Sigmoid colon (tissue), 6 donors: ENCODE measurements at regions not wholly inside any gene's neighbourhood (a gene's known extent, or its start where the extent isn't known, plus 50 kb on each side); places are given as distances from the start of the nearest gene placed in this dataset.
"Not testable (repeated sequence)": the region's sequence is repeated elsewhere in the genome, so short reads cannot be mapped to it uniquely, and the experiment has no call there.

Source experiments
- DNase-seq: peaks from one replicate; pipeline ENCODE4 v3.0.0-alpha.2; 2019
- H3K27ac ChIP-seq, 4 donors: fragments of 200-600 bp; sonication (generic); one replicate each; pipeline ENCODE4 v1.5.1; 2016 to 2019; ENCODE audit warnings: mild to moderate bottlenecking in 1 of 4
- H3K27me3 ChIP-seq, 3 donors: fragments of 200-600 bp; sonication (generic); one replicate each; pipeline ENCODE4 v1.5.1; 2019; ENCODE audit warnings: mild to moderate bottlenecking in 1 of 3
- H3K36me3 ChIP-seq, 4 donors: fragments of 200-600 bp; sonication (generic); one replicate each; pipeline ENCODE4 v1.5.1; 2016 to 2019
- H3K4me1 ChIP-seq, 4 donors: fragments of 200-600 bp; sonication (generic); one replicate each; pipeline ENCODE4 v1.5.1; 2017 to 2019
- H3K4me3 ChIP-seq, 4 donors: fragments of 200-600 bp; sonication (generic); one replicate each; pipeline ENCODE4 v1.5.1; 2017 to 2019; ENCODE audit warnings: mild to moderate bottlenecking in 2 of 4, moderate library complexity in 1 of 4
- H3K9me3 ChIP-seq, 4 donors: fragments of 200-600 bp in 3 of 4; sonication (generic) in 3 of 4; one replicate each; pipeline versions ENCODE4 v1.5.1 to v1.6.1; 2013 to 2019
- EP300 ChIP-seq, 4 donors: sonication (generic); formaldehyde crosslinking; IDR thresholded peaks; one replicate each; pipeline ENCODE4 v1.6.1; 2017; ENCODE audit warnings: antibody characterized with exemption in 4 of 4
- POLR2A ChIP-seq, 2 donors: fragments of 450-650 bp; IDR thresholded peaks; one replicate each; pipeline ENCODE4 v1.6.1; 2016; ENCODE audit warnings: antibody characterized with exemption in 2 of 2, mild to moderate bottlenecking in 2 of 2, moderate library complexity in 2 of 2
- POLR2AphosphoS5 ChIP-seq, 4 donors: sonication (generic); formaldehyde crosslinking; IDR thresholded peaks; one replicate each; pipeline ENCODE4 v1.6.1; 2017; ENCODE audit warnings: antibody characterized with exemption in 4 of 4
- WGBS, 2 donors: extraction: QIAGEN DNeasy Blood & Tissue Kit; methylation state at CpG; one replicate each; pipeline ENCODE4 v1.1.7; 2013; 5-methylcytosine and 5-hydroxymethylcytosine counted together
- intact Hi-C: fragments of 100-400 bp; cut with DNase I; formaldehyde crosslinking; loops from one replicate; pipeline ENCODE4 v1.15.1; 2023
- TF ChIP-seq, protein P1 (sequence below), 4 experiments: fragments of 450-650 bp in 3 of 4; fragments of 200-600 bp in 1 of 4; IDR thresholded peaks; one replicate each; pipeline ENCODE4 v1.5.1; 2016 to 2019; ENCODE audit warnings: antibody characterized with exemption in 4 of 4, mild to moderate bottlenecking in 3 of 4, moderate library complexity in 2 of 4
- donor health status: healthy with polysubstance abuse.
- donor health status: healthy.

- Histone ChIP-seq H3K36me3 (no peaks in the 10 kb centered on the region), H3K4me3 (no peak overlapping the region), H3K27ac (no peak overlapping the region), H3K4me1 (no peaks in the 10 kb centered on the region), H3K9me3 (no peaks in the 10 kb centered on the region), H3K27me3 (no peaks in the 10 kb centered on the region)
- no peak for DNase-seq
- intact Hi-C loops: no loop called here
- WGBS, 2 donors: 38 to 63% methylated on average over 7 of the region's 7 CpGs
- TF ChIP-seq, protein P1, sequence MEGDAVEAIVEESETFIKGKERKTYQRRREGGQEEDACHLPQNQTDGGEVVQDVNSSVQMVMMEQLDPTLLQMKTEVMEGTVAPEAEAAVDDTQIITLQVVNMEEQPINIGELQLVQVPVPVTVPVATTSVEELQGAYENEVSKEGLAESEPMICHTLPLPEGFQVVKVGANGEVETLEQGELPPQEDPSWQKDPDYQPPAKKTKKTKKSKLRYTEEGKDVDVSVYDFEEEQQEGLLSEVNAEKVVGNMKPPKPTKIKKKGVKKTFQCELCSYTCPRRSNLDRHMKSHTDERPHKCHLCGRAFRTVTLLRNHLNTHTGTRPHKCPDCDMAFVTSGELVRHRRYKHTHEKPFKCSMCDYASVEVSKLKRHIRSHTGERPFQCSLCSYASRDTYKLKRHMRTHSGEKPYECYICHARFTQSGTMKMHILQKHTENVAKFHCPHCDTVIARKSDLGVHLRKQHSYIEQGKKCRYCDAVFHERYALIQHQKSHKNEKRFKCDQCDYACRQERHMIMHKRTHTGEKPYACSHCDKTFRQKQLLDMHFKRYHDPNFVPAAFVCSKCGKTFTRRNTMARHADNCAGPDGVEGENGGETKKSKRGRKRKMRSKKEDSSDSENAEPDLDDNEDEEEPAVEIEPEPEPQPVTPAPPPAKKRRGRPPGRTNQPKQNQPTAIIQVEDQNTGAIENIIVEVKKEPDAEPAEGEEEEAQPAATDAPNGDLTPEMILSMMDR (IDR thresholded peaks at IDR 0.05): no peak
- TF ChIP-seq POLR2AphosphoS5 (IDR thresholded peaks at IDR 0.05) (no peak), EP300 (IDR thresholded peaks at IDR 0.05) (no peak), POLR2A (IDR thresholded peaks at IDR 0.05) (no peak)
Measured at GRCh38 chr18:76275727-76276313, 219.2 kb downstream of the ZNF516 start.

DNA sequence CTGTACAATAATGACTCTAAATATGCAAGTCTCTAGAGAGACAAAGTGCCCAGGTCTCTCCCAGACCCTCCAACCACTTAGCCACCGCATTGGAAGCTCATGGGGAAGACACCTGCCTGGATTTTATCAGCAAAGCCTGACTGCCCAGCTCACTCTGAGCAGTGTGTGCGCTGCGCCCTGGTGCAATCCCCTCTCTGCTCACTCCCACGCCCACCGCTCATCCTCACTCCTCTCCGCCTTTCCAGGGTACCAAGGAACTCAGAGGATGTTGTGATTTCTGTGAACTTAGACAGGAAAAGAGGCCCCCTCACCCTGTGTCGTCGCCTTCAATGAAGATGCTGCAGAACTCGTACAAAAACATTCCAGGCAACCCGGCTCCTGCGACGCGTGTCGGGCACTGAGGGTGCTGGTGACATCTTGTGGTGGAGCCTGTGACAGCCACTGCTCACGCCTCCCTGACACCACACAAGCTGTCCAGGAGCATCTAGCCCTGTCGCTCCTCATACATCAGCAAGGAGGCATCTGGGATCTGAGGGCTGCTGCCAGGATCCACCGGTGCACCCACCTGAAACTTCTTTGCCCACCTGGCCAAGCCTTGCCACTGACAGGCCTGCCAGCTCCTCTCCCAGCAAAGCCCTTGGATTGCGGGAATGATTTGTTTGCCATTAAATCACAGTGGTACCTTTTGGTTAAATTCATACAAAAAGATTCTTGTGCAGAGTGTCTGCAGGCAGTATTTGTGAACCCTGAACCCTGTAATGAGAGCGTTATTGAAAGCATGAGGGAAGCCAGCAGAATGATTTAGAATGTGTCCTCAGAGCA is 220.4 kb downstream of the ZNF516 start:
- WGBS, 2 donors: 46 to 47% methylated on average over 19 of the region's 19 CpGs
- no peaks in the 10 kb centered on the region for H3K27me3 ChIP-seq
- no peaks in the 10 kb centered on the region for H3K4me1 ChIP-seq
- H3K4me3 ChIP-seq: no peak overlapping the region
- no peak overlapping the region for H3K27ac ChIP-seq
- no peak for TF ChIP-seq EP300 (IDR thresholded peaks at IDR 0.05)
- TF ChIP-seq, protein P1 (IDR thresholded peaks at IDR 0.05): peak in 2 of 4 experiments; percentile 5 to 20
- no peak for TF ChIP-seq POLR2AphosphoS5 (IDR thresholded peaks at IDR 0.05)
- no peak for TF ChIP-seq POLR2A (IDR thresholded peaks at IDR 0.05)
- intact Hi-C loops: no loop called here
- DNase-seq: no peak
- H3K36me3 ChIP-seq: no peaks in the 10 kb centered on the region
- no peaks in the 10 kb centered on the region for H3K9me3 ChIP-seq

DNA sequence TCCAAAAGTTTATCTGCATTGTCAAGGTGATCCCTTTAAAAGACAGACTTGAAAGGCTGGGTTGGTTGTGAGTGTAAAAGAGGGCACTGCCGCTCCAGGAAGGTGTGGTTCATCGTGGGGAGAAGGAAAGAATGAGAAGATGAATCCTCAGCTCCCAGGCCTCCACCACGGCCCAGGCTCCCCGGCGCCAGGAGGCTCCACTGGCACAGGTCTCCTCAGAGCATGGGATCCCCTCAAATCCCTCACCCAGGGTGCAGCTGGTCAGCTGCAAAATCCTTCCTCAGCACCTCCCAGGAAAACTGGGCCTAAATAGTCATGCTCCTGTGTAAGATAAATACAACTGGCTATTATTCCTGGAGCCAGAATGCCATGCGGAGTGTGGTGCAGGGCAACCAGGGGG is 221.1 kb downstream of the ZNF516 start:
- no peaks in the 10 kb centered on the region for H3K27me3 ChIP-seq
- no peaks in the 10 kb centered on the region for H3K9me3 ChIP-seq
- no peak overlapping the region for H3K4me3 ChIP-seq
- WGBS, 2 donors: 83 to 92% methylated on average over 6 of the region's 6 CpGs
- TF ChIP-seq POLR2A (IDR thresholded peaks at IDR 0.05) (no peak), EP300 (IDR thresholded peaks at IDR 0.05) (no peak), POLR2AphosphoS5 (IDR thresholded peaks at IDR 0.05) (no peak)
- TF ChIP-seq, protein P1 (IDR thresholded peaks at IDR 0.05): no peak
- DNase-seq: no peak
- intact Hi-C loops: no loop called here
- no peaks in the 10 kb centered on the region for H3K4me1 ChIP-seq
- no peaks in the 10 kb centered on the region for H3K36me3 ChIP-seq
- no peak overlapping the region for H3K27ac ChIP-seq

- DNase-seq: no peak
- no peak overlapping the region for H3K4me3 ChIP-seq
- H3K27me3 ChIP-seq: no peaks in the 10 kb centered on the region
- no peak for TF ChIP-seq POLR2AphosphoS5 (IDR thresholded peaks at IDR 0.05)
- TF ChIP-seq EP300 (IDR thresholded peaks at IDR 0.05): no peak
- TF ChIP-seq, protein P1 (IDR thresholded peaks at IDR 0.05): no peak
- TF ChIP-seq POLR2A (IDR thresholded peaks at IDR 0.05): no peak
- no peaks in the 10 kb centered on the region for H3K36me3 ChIP-seq
- 94 to 95% methylated on average over 23 of the region's 23 CpGs for WGBS, 2 donors
- H3K27ac ChIP-seq: no peak overlapping the region
- H3K9me3 ChIP-seq: no peaks in the 10 kb centered on the region
- intact Hi-C loops: no loop called here
- no peaks in the 10 kb centered on the region for H3K4me1 ChIP-seq
Measured at GRCh38 chr18:76273036-76273545, 222.0 kb downstream of the ZNF516 start.

- H3K9me3 ChIP-seq, H3K4me3 ChIP-seq, DNase-seq, H3K27ac ChIP-seq, H3K36me3 ChIP-seq, H3K27me3 ChIP-seq: not testable (repeated sequence)
- H3K4me1 ChIP-seq: peaks cover 0 to 28% (median 19%) of the 10 kb centered on the region in 4 donors
- 92 to 96% methylated on average over 6 of the region's 6 CpGs for WGBS, 2 donors
- intact Hi-C loops: loop anchor here (5.0 kb wide), 1 partner anchor 1065 kb away; no protein-coding TSS in a partner anchor
Measured at GRCh38 chr18:76267423-76267822, 227.6 kb downstream of the ZNF516 start.
